ENCODE measurements at regions not wholly inside any gene's neighbourhood (a gene's known extent, or its start where the extent isn't known, plus 50 kb on each side); places are given as distances from the start of the nearest gene placed in this dataset.

GRCh38 chr15:69777356-69777755 lies 320.4 kb downstream of the TLE3 start:
- Histone ChIP-seq H3K4me1 (no peaks in the 10 kb centered on the region), H3K27me3 (no peaks in the 10 kb centered on the region), H3K4me3 (no peak overlapping the region), H3K9me3 (no peaks in the 10 kb centered on the region), H3K36me3 (no peaks in the 10 kb centered on the region), H3K27ac (no peak overlapping the region)
- intact Hi-C loops (cut with DNase I; ENCODE audit: low total_unique reads), result no loop called here
- no peak for DNase-seq
- no peak for TF ChIP-seq CTCF (IDR thresholded peaks at IDR 0.05)

- no peak for TF ChIP-seq CTCF (IDR thresholded peaks at IDR 0.05)
- Histone ChIP-seq H3K36me3 (no peaks in the 10 kb centered on the region), H3K4me1 (no peaks in the 10 kb centered on the region), H3K9me3 (no peaks in the 10 kb centered on the region), H3K4me3 (no peak overlapping the region), H3K27me3 (no peaks in the 10 kb centered on the region), H3K27ac (no peak overlapping the region)
- DNase-seq, result no peak
- intact Hi-C loops (cut with DNase I; ENCODE audit: low total_unique reads), result no loop called here
Measured at GRCh38 chr15:69780374-69780773, 317.3 kb downstream of the TLE3 start.

- no peak for DNase-seq
- TF ChIP-seq CTCF (IDR thresholded peaks at IDR 0.05), result no peak
- H3K27me3 ChIP-seq, result no peaks in the 10 kb centered on the region
Measured at GRCh38 chr15:69780981-69781380, 316.7 kb downstream of the TLE3 start.

GRCh38 chr15:69781411-69782125 lies 316.1 kb downstream of the TLE3 start:
- no peak overlapping the region for H3K27ac ChIP-seq
- TF ChIP-seq CTCF (IDR thresholded peaks at IDR 0.05), result no peak
- H3K9me3 ChIP-seq, result no peaks in the 10 kb centered on the region
- no peak for DNase-seq
- no peaks in the 10 kb centered on the region for H3K36me3 ChIP-seq
- H3K4me1 ChIP-seq, result no peaks in the 10 kb centered on the region
- no peak overlapping the region for H3K4me3 ChIP-seq
- intact Hi-C loops (cut with DNase I; ENCODE audit: low total_unique reads), result no loop called here
- H3K27me3 ChIP-seq, result no peaks in the 10 kb centered on the region

More at GRCh38 chr15:69780981-69781380, 316.7 kb downstream of the TLE3 start:
- intact Hi-C loops (cut with DNase I; ENCODE audit: low total_unique reads), result no loop called here
- H3K27ac ChIP-seq, result no peak overlapping the region
- no peaks in the 10 kb centered on the region for H3K36me3 ChIP-seq
- no peaks in the 10 kb centered on the region for H3K4me1 ChIP-seq
- no peaks in the 10 kb centered on the region for H3K9me3 ChIP-seq
- H3K4me3 ChIP-seq, result no peak overlapping the region

GRCh38 chr15:69782139-69782658 lies 315.5 kb downstream of the TLE3 start:
- Histone ChIP-seq H3K36me3 (no peaks in the 10 kb centered on the region), H3K4me3 (no peak overlapping the region), H3K27ac (no peak overlapping the region), H3K4me1 (no peaks in the 10 kb centered on the region), H3K27me3 (no peaks in the 10 kb centered on the region), H3K9me3 (no peaks in the 10 kb centered on the region)
- no peak for DNase-seq
- TF ChIP-seq CTCF (IDR thresholded peaks at IDR 0.05), result no peak
- intact Hi-C loops (cut with DNase I; ENCODE audit: low total_unique reads), result no loop called here
